ENCODE measurements at regions not wholly inside any gene's neighbourhood (a gene's known extent, or its start where the extent isn't known, plus 50 kb on each side); places are given as distances from the start of the nearest gene placed in this dataset.

DNA sequence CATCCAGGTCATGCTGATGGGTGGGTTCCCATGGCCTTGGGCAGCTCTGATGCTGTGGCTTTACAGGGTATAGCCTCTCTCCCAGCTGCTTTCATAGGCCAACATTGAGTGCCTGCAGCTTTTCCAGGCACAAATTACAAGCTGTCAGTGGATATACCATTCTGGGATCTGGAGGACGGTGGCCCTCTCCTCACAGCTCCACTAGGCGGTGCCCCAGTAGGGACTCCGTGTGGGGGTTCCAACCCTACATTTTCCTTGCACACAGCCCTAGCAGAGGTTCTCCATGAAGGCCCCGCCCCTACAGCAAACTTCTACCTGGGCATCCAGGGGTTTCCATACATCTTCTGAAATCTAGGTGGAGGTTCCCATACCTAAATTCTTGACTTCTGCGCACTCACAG lies 602.6 kb upstream of the HS3ST5 start:
- ATAC-seq (no peak), DNase-seq (ENCODE audit: low read depth, low spot score) (no peak)
- H3K9me3 ChIP-seq (ENCODE audit: control insufficient read depth in 1 of 2, insufficient read depth in 1 of 2, low read depth in 1 of 2, low read length in 2 of 2): no peaks in the 10 kb centered on the region
- H3K4me2 ChIP-seq (ENCODE audit: low read length): no peak overlapping the region
- intact Hi-C loops (cut with micrococcal nuclease): no loop called here
- no TSS peak for BruUV-seq (replicated peaks)
- no peaks in the 10 kb centered on the region for H3K27me3 ChIP-seq (ENCODE audit: insufficient read depth, low read length)
- no peaks in the 10 kb centered on the region; the same call in 1 of the 2 replicates for H4K20me1 ChIP-seq (ENCODE audit: insufficient read depth)
- H3K4me1 ChIP-seq (ENCODE audit: control insufficient read depth in 1 of 2, insufficient read depth in 2 of 2, low read length in 2 of 2): no peaks in the 10 kb centered on the region
- ChIA-PET POLR2A (no interaction called here), CTCF (no interaction called here), RAD21 (ENCODE audit: low non-redundant PET in 1 of 2, low total read pairs in 2 of 2, uncharacterized antibody in 2 of 2, unreplicated experiment in 2 of 2) (no interaction called here)
- no peak overlapping the region for H3K9ac ChIP-seq (ENCODE audit: low read length)
- H3K36me3 ChIP-seq (ENCODE audit: control insufficient read depth in 1 of 2, insufficient read depth in 2 of 2, low read length in 2 of 2): no peaks in the 10 kb centered on the region
- H3K27ac ChIP-seq (ENCODE audit: low read depth, low read length): no peak overlapping the region
- H3K4me3 ChIP-seq (replicated peaks in 1 of 2; ENCODE audit: low read depth in 1 of 2, low read length in 2 of 2): no peak overlapping the region
- no peaks in the 10 kb centered on the region for H3K9me2 ChIP-seq (ENCODE audit: insufficient read depth)
- no peaks in the 10 kb centered on the region for H3K79me2 ChIP-seq (ENCODE audit: insufficient read depth, low read length)
- TF ChIP-seq, protein P1, sequence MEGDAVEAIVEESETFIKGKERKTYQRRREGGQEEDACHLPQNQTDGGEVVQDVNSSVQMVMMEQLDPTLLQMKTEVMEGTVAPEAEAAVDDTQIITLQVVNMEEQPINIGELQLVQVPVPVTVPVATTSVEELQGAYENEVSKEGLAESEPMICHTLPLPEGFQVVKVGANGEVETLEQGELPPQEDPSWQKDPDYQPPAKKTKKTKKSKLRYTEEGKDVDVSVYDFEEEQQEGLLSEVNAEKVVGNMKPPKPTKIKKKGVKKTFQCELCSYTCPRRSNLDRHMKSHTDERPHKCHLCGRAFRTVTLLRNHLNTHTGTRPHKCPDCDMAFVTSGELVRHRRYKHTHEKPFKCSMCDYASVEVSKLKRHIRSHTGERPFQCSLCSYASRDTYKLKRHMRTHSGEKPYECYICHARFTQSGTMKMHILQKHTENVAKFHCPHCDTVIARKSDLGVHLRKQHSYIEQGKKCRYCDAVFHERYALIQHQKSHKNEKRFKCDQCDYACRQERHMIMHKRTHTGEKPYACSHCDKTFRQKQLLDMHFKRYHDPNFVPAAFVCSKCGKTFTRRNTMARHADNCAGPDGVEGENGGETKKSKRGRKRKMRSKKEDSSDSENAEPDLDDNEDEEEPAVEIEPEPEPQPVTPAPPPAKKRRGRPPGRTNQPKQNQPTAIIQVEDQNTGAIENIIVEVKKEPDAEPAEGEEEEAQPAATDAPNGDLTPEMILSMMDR (IDR thresholded peaks at IDR 0.05 in 2 of 3, conservative IDR thresholded peaks at IDR 0.05 in 1 of 3; ENCODE audit: borderline replicate concordance in 1 of 3, insufficient read depth in 1 of 3, low read depth in 2 of 3, low read length in 2 of 3): no peak
- no peak for TF ChIP-seq ZFX (IDR thresholded peaks at IDR 0.05)
- TF ChIP-seq, protein P2, sequence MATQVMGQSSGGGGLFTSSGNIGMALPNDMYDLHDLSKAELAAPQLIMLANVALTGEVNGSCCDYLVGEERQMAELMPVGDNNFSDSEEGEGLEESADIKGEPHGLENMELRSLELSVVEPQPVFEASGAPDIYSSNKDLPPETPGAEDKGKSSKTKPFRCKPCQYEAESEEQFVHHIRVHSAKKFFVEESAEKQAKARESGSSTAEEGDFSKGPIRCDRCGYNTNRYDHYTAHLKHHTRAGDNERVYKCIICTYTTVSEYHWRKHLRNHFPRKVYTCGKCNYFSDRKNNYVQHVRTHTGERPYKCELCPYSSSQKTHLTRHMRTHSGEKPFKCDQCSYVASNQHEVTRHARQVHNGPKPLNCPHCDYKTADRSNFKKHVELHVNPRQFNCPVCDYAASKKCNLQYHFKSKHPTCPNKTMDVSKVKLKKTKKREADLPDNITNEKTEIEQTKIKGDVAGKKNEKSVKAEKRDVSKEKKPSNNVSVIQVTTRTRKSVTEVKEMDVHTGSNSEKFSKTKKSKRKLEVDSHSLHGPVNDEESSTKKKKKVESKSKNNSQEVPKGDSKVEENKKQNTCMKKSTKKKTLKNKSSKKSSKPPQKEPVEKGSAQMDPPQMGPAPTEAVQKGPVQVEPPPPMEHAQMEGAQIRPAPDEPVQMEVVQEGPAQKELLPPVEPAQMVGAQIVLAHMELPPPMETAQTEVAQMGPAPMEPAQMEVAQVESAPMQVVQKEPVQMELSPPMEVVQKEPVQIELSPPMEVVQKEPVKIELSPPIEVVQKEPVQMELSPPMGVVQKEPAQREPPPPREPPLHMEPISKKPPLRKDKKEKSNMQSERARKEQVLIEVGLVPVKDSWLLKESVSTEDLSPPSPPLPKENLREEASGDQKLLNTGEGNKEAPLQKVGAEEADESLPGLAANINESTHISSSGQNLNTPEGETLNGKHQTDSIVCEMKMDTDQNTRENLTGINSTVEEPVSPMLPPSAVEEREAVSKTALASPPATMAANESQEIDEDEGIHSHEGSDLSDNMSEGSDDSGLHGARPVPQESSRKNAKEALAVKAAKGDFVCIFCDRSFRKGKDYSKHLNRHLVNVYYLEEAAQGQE (IDR thresholded peaks at IDR 0.05; ENCODE audit: low read depth): no peak
- no peak for TF ChIP-seq POLR2AphosphoS5 (IDR thresholded peaks at IDR 0.05; ENCODE audit: low read depth, low read length)
- no peak for TF ChIP-seq JUND (IDR thresholded peaks at IDR 0.05)
- TF ChIP-seq SP1 (IDR thresholded peaks at IDR 0.05; ENCODE audit: low read depth): no peak
- no peak for TF ChIP-seq CBX3 (IDR thresholded peaks at IDR 0.05; ENCODE audit: low read depth)
- TF ChIP-seq EZH2phosphoT487 (IDR thresholded peaks at IDR 0.05; ENCODE audit: borderline replicate concordance): no peak
- TF ChIP-seq, protein P3, sequence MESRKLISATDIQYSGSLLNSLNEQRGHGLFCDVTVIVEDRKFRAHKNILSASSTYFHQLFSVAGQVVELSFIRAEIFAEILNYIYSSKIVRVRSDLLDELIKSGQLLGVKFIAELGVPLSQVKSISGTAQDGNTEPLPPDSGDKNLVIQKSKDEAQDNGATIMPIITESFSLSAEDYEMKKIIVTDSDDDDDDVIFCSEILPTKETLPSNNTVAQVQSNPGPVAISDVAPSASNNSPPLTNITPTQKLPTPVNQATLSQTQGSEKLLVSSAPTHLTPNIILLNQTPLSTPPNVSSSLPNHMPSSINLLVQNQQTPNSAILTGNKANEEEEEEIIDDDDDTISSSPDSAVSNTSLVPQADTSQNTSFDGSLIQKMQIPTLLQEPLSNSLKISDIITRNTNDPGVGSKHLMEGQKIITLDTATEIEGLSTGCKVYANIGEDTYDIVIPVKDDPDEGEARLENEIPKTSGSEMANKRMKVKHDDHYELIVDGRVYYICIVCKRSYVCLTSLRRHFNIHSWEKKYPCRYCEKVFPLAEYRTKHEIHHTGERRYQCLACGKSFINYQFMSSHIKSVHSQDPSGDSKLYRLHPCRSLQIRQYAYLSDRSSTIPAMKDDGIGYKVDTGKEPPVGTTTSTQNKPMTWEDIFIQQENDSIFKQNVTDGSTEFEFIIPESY (IDR thresholded peaks at IDR 0.05; ENCODE audit: extremely low read depth, insufficient replicate concordance, low read length): no peak
- TF ChIP-seq TCF7L2 (IDR thresholded peaks at IDR 0.05; ENCODE audit: borderline replicate concordance, extremely low read depth, insufficient read depth, insufficient read length): no peak
- TF ChIP-seq ELF1 (IDR thresholded peaks at IDR 0.05; ENCODE audit: borderline replicate concordance, low read depth): no peak
- no peak for TF ChIP-seq POLR2A (IDR thresholded peaks at IDR 0.05; ENCODE audit: borderline replicate concordance, extremely low read depth, insufficient read depth, insufficient read length)
- TF ChIP-seq SIN3A (IDR thresholded peaks at IDR 0.05; ENCODE audit: low read depth): no peak
- TF ChIP-seq YY1 (IDR thresholded peaks at IDR 0.05; ENCODE audit: extremely low read depth, insufficient replicate concordance, low read depth, low read length): no peak
- no peak for TF ChIP-seq EZH2 (IDR thresholded peaks at IDR 0.05)
- no peak for TF ChIP-seq SRF (IDR thresholded peaks at IDR 0.05; ENCODE audit: low read depth)
- TF ChIP-seq RAD21 (IDR thresholded peaks at IDR 0.05; ENCODE audit: low read depth): no peak
- TF ChIP-seq ZNF274 (IDR thresholded peaks at IDR 0.05; ENCODE audit: low read depth, low read length): no peak
- no peak for TF ChIP-seq CEBPB (IDR thresholded peaks at IDR 0.05; ENCODE audit: low read depth)
- no peak for TF ChIP-seq EGR1 (IDR thresholded peaks at IDR 0.05; ENCODE audit: low read depth)
- H2AFZ ChIP-seq (ENCODE audit: low read depth, low read length, poor library complexity, severe bottlenecking): no peak overlapping the region
